Superior temporal gyrus (tissue), 1 donor: ENCODE measurements at regions not wholly inside any gene's neighbourhood (a gene's known extent, or its start where the extent isn't known, plus 50 kb on each side); places are given as distances from the start of the nearest gene placed in this dataset.

Experiments
- DNase-seq: peaks from one replicate; pipeline ENCODE4 v3.0.0-alpha.2; 2016; ENCODE audit errors: extremely low spot score

DNA sequence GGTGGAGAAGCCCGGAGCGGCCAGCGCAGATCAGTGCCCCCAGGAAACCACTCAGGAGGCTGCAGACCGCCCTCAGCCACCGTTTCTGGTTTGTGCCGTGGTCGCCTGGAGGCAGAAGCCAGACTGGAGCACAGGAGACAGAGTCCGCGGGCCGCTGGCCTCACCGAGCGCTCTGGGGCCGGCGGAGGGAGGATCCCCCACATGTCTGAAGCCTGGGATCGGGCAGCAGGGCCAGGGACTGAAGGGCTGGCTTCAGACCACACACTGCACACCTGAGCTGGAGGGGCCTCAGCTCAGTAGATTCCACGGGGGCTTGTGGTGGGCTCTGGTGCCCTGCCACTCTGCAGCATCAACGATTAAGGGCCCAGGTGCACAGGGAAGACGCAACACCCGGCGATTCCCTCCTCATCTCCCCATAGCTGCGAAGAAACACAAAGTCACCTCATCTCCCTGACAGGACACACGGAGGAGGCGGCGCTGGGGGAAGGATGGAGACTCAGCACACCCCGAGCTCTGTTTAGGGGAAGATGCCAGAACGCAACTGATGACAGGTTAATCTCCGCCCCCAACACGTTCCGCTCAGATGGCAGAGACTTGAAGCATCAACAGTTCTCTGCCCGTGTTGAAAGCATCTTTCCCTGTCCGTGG is 408.1 kb downstream of the GALR1 start:
- DNase-seq: no peak

DNA sequence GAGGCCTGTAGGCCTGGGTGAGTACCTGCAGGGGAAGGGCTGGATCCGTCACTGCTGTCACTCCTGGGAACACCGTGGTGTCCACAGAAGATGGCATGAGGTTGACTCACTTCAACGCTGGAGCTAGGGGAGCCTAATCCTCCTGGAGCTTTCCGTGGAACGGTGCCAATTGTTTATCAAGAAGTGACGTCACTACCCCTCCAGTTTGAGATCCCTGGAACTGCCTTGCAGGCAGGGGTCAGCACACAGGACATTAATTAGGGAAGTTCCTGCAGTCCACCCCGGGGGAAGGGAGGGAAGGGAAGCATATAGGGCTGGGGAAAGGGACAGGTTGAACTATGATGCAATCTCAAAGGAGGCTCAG is 408.6 kb downstream of the GALR1 start:
- no peak for DNase-seq

GRCh38 chr18:77658751-77659448 is 409.3 kb downstream of the GALR1 start:
- DNase-seq: no peak

DNA sequence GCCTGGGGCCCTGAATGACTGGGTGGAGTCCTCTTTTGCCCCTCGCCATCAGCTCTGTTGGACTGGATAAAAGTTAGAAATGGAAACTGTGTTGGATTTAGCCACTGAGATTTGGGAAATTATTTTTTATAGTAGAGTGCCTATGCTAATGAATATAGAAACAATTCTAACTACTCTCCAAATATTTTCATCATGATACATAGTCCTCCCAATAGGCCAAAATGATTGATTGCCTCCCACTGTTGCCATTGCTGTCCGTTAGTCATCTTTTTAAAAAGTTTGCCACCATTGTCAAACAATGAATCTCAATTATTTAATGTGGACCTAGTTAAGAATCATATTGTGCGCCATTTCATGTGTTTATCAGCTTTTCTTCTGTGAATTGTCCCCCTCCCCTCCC is 417.0 kb downstream of the GALR1 start:
- DNase-seq: no peak

- no peak for DNase-seq
Observed at GRCh38 chr18:77668219-77668618, 418.6 kb downstream of the GALR1 start.

- no peak for DNase-seq
Observed at GRCh38 chr18:77669331-77669730, 419.7 kb downstream of the GALR1 start.

GRCh38 chr18:77671456-77672167 is 422.0 kb downstream of the GALR1 start:
- no peak for DNase-seq

GRCh38 chr18:77676910-77677309 is 427.3 kb downstream of the GALR1 start:
- DNase-seq: no peak

GRCh38 chr18:77677536-77677935 is 427.9 kb downstream of the GALR1 start:
- no peak for DNase-seq

GRCh38 chr18:77679869-77680268 is 430.2 kb downstream of the GALR1 start:
- DNase-seq: no peak

GRCh38 chr18:77700051-77700450 is 450.4 kb downstream of the GALR1 start:
- no peak for DNase-seq

DNA sequence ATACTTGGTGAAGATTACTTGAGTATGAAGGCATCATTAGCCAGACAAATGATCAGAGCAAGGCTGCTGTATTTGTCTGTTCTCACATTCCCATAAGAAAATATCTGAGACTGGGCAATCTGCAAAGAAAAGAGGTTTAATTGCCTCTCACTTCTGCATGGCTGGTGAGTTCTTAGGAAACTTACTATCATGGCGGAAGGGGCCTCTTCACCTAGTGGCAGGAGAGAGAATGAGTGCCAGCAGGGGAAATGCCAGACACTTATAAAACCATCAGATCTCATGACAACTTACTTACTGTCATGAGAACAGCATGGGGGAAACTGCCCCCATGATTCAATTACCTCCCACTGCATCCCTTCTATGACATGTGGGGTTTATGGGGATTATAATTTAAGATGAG is 452.3 kb downstream of the GALR1 start:
- DNase-seq: no peak

GRCh38 chr18:77702686-77703085 is 453.0 kb downstream of the GALR1 start:
- peak; percentile 49 for DNase-seq

DNA sequence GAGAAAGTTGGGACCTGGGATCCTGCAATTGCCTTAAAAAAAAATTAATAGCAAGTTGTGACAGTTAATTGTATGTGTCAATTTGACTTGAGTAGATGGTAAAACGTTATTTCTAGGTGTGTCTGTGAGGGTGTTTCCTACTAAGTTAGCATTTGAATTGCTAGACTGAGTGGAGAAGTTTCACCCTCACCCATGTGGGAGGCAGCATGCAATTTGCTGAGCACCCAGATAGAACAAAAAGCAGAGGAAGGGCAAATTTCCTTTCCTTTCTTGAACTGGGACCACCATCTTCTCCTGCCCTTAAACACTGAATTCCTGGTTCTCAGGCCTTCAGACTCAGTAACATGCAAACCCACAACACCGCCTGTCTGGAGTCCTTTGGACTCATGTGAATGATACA is 455.7 kb downstream of the GALR1 start:
- no peak for DNase-seq

- no peak for DNase-seq
Observed at GRCh38 chr18:77708826-77709506, 459.3 kb downstream of the GALR1 start.

- DNase-seq: no peak
Observed at GRCh38 chr18:77711096-77711495, 461.4 kb downstream of the GALR1 start.

DNA sequence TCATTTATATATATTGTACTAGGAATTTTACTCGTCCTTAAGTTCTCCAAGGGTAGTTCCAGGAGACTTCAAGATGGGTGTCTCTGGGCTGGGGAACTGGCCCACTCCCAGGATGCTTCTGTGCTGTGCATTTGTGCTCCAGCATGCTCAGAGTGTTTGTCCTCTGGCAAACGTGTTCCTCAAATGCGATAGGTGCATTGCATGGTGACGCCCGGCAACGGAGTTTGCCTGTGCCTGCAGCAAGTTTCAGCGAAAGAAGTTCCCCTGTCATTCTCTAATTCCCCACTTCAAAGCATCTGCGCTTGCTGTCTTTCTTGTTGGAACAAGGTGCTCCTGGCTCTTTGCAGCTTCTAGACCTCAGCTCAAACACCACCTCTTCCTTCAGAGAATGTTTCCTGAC is 465.1 kb downstream of the GALR1 start:
- no peak for DNase-seq

GRCh38 chr18:77716282-77716681 is 466.6 kb downstream of the GALR1 start:
- no peak for DNase-seq

DNA sequence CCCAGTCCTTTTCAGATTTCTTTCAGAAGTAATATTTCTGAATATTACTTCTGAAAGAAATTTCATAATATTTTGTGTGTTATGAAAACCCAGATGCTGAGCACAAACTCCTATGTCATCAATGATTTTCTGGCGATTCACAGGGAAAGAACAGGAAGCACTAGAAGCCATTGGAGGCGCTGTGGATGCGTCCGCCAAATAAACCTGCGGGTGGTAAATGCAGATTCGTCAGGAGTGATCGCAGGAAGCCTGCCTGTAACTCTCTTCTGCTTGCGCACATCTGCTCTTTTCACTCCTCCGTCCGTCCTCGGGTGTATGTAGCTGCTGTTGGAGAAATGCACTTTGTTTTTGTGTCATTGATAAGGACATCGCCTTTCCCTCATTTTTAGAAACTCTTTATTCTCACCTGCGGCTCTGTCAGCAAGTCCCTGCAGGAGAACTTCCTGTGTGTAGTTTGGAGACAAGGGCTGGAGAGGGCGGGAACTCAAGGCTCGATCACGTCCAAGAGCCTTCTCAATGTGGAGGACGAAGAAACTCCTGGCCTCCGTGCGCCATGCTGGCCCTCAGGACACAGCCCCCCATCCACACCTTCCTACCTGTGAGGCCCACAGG is 483.8 kb downstream of the GALR1 start:
- DNase-seq: no peak

- no peak for DNase-seq
Observed at GRCh38 chr18:77736842-77737241, 487.2 kb downstream of the GALR1 start.

- DNase-seq: no peak
Observed at GRCh38 chr18:77737405-77737804, 487.8 kb downstream of the GALR1 start.

DNA sequence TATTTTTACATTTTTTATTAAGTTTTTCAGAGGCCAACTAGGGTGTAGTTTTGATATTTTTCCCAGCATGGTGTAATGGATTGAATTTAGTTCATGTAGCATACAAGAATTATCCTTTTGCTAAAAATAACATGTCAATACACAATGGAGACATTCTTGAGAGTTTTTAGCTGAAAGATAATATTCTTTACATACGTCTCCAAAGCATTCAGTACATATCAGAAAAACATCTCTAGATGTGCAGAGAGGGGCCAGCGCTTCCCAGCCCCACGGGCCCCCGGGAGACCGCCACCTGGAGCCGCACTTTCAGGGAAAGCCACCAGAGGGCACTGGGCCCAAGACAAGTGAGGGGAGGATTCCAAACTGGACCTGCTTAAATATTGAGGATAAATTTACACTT is 499.4 kb downstream of the GALR1 start:
- no peak for DNase-seq
